ENCODE measurements at regions not wholly inside any gene's neighbourhood (a gene's known extent, or its start where the extent isn't known, plus 50 kb on each side); places are given as distances from the start of the nearest gene placed in this dataset.
"Not testable (repeated sequence)": the region's sequence is repeated elsewhere in the genome, so short reads cannot be mapped to it uniquely, and the experiment has no call there.

- H3K36me3 Mint-ChIP-seq (ENCODE audit: low read depth) = peaks cover 20% of the 10 kb centered on the region
- no peaks in the 10 kb centered on the region for H3K27me3 Mint-ChIP-seq (ENCODE audit: insufficient read depth)
- Histone ChIP-seq H3K4me3 (ENCODE audit: low read length) (no peak overlapping the region), H3K27me3 (ENCODE audit: control insufficient read depth, insufficient read depth, low read length, poor library complexity, severe bottlenecking) (no peaks in the 10 kb centered on the region), H3K9ac (ENCODE audit: extremely low read depth, low read length, poor library complexity, severe bottlenecking) (no peak overlapping the region), H3K4me1 (ENCODE audit: control insufficient read depth, insufficient read depth, low read length) (no peaks in the 10 kb centered on the region), H3K27ac (ENCODE audit: low read depth, low read length) (no peak overlapping the region), H3K36me3 (ENCODE audit: control insufficient read depth, insufficient read depth, low read length) (no peaks in the 10 kb centered on the region), H3K9me3 (ENCODE audit: control insufficient read depth, low read length) (peaks cover under 1% of the 10 kb centered on the region)
- peaks cover 1% of the 10 kb centered on the region for H3K9me3 Mint-ChIP-seq
- 83 to 91% methylated on average over 2 to 3 of the region's 3 CpGs for WGBS, 2 experiments (ENCODE audit: insufficient coverage in 1 of 2, insufficient read length in 1 of 2)
- no peak for DNase-seq
- no peak overlapping the region for H3K27ac Mint-ChIP-seq
- H3K4me3 Mint-ChIP-seq = no peak overlapping the region
- H3K4me1 Mint-ChIP-seq = no peaks in the 10 kb centered on the region
- TF ChIP-seq CTCF (conservative IDR thresholded peaks at IDR 0.05) = no peak
Observed at GRCh38 chr3:18188491-18188890, 236.6 kb downstream of the SATB1 start.

GRCh38 chr3:18185624-18186023 is 239.5 kb downstream of the SATB1 start:
- Histone ChIP-seq H3K36me3 (ENCODE audit: control insufficient read depth, insufficient read depth, low read length) (no peaks in the 10 kb centered on the region), H3K9ac (ENCODE audit: extremely low read depth, low read length, poor library complexity, severe bottlenecking) (no peak overlapping the region), H3K27me3 (ENCODE audit: control insufficient read depth, insufficient read depth, low read length, poor library complexity, severe bottlenecking) (no peaks in the 10 kb centered on the region), H3K27ac (ENCODE audit: low read depth, low read length) (no peak overlapping the region), H3K4me3 (ENCODE audit: low read length) (no peak overlapping the region), H3K9me3 (ENCODE audit: control insufficient read depth, low read length) (peaks cover 5% of the 10 kb centered on the region), H3K4me1 (ENCODE audit: control insufficient read depth, insufficient read depth, low read length) (no peaks in the 10 kb centered on the region)
- Mint-ChIP-seq H3K9me3 (peaks cover 7% of the 10 kb centered on the region), H3K27me3 (ENCODE audit: insufficient read depth) (no peaks in the 10 kb centered on the region), H3K27ac (no peak overlapping the region), H3K36me3 (ENCODE audit: low read depth) (peaks cover 28% of the 10 kb centered on the region), H3K4me3 (no peak overlapping the region), H3K4me1 (peaks cover 4% of the 10 kb centered on the region)
- WGBS, 2 experiments (ENCODE audit: insufficient coverage in 1 of 2, insufficient read length in 1 of 2) = no CpG with 5 or more reads among the region's 1 CpG
- no peak for DNase-seq
- no peak for TF ChIP-seq CTCF (conservative IDR thresholded peaks at IDR 0.05)

GRCh38 chr3:18182923-18183322 is 242.2 kb downstream of the SATB1 start:
- not testable (repeated sequence) for H3K27me3 Mint-ChIP-seq (ENCODE audit: insufficient read depth); H3K9ac ChIP-seq (ENCODE audit: extremely low read depth, low read length, poor library complexity, severe bottlenecking); H3K27me3 ChIP-seq (ENCODE audit: control insufficient read depth, insufficient read depth, low read length, poor library complexity, severe bottlenecking); H3K36me3 ChIP-seq (ENCODE audit: control insufficient read depth, insufficient read depth, low read length); DNase-seq; H3K9me3 ChIP-seq (ENCODE audit: control insufficient read depth, low read length); H3K4me3 Mint-ChIP-seq; H3K4me3 ChIP-seq (ENCODE audit: low read length); H3K4me1 ChIP-seq (ENCODE audit: control insufficient read depth, insufficient read depth, low read length); H3K9me3 Mint-ChIP-seq; H3K27ac ChIP-seq (ENCODE audit: low read depth, low read length); H3K27ac Mint-ChIP-seq
- peaks cover 22% of the 10 kb centered on the region for H3K36me3 Mint-ChIP-seq (ENCODE audit: low read depth)
- WGBS, 2 experiments (ENCODE audit: insufficient coverage in 1 of 2, insufficient read length in 1 of 2) = 100% methylated on average over 1 of the region's 1 CpG; no CpG with 5 or more reads in 1 of the 2 experiments
- peaks cover 12% of the 10 kb centered on the region for H3K4me1 Mint-ChIP-seq

- no peak overlapping the region for H3K27ac ChIP-seq (ENCODE audit: low read depth, low read length)
- no peaks in the 10 kb centered on the region for H3K36me3 ChIP-seq (ENCODE audit: control insufficient read depth, insufficient read depth, low read length)
- no peak for DNase-seq
- no peaks in the 10 kb centered on the region for H3K27me3 ChIP-seq (ENCODE audit: control insufficient read depth, insufficient read depth, low read length, poor library complexity, severe bottlenecking)
- H3K4me1 ChIP-seq (ENCODE audit: control insufficient read depth, insufficient read depth, low read length) = no peaks in the 10 kb centered on the region
- peaks cover 23% of the 10 kb centered on the region for H3K36me3 Mint-ChIP-seq (ENCODE audit: low read depth)
- H3K27me3 Mint-ChIP-seq (ENCODE audit: insufficient read depth) = no peaks in the 10 kb centered on the region
- H3K27ac Mint-ChIP-seq = no peak overlapping the region
- peaks cover 5% of the 10 kb centered on the region for H3K9me3 ChIP-seq (ENCODE audit: control insufficient read depth, low read length)
- H3K4me3 Mint-ChIP-seq = no peak overlapping the region
- TF ChIP-seq CTCF (conservative IDR thresholded peaks at IDR 0.05) = no peak
- peaks cover 12% of the 10 kb centered on the region for H3K4me1 Mint-ChIP-seq
- WGBS, 2 experiments (ENCODE audit: insufficient coverage in 1 of 2, insufficient read length in 1 of 2) = 87 to 100% methylated on average over 1 to 3 of the region's 3 CpGs
- H3K4me3 ChIP-seq (ENCODE audit: low read length) = no peak overlapping the region
- no peak overlapping the region for H3K9ac ChIP-seq (ENCODE audit: extremely low read depth, low read length, poor library complexity, severe bottlenecking)
- H3K9me3 Mint-ChIP-seq = peaks cover 14% of the 10 kb centered on the region
Observed at GRCh38 chr3:18179521-18179920, 245.6 kb downstream of the SATB1 start.

All from endodermal cell (in vitro differentiated cells).